GM19438 (cell line): ENCODE measurements at regions not wholly inside any gene's neighbourhood (a gene's known extent, or its start where the extent isn't known, plus 50 kb on each side); places are given as distances from the start of the nearest gene placed in this dataset.

Source experiments
- ATAC-seq: cut with Tn5 transposase; IDR thresholded peaks from one replicate; pipeline ENCODE4 v1.9.1; 2021; ENCODE audit warnings: low read depth; ENCODE audit not compliant: unreplicated experiment

DNA sequence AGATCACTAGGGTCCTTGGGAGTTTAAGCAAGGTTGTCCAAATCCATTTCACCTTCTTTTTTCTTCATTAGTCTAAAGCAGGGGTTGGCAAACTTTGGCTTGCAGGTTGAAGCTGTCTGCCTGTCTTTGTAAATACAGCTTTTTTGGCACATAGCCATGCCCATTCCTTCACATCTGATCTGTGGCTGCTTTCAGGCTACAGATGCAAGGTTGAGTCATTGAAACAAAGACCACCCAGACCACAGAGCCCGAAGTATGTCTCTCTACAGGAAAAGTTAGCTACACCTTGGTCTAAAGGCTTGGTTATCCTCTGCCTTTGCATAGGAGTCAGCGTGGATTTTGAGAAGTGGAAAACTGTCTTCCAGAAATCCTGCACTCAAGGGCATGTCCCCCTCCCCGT is 238.1 kb upstream of the STS start:
- no peak for ATAC-seq

- ATAC-seq = no peak
Measured at GRCh38 chrX:6906608-6907007, 240.9 kb upstream of the STS start.

- no peak for ATAC-seq
Measured at GRCh38 chrX:6904156-6904555, 243.4 kb upstream of the STS start.

- ATAC-seq = no peak
Measured at GRCh38 chrX:6898371-6898770, 249.1 kb upstream of the STS start.

GRCh38 chrX:6891404-6891803 is 256.1 kb upstream of the STS start:
- ATAC-seq = no peak

- ATAC-seq = no peak
Measured at GRCh38 chrX:6890544-6891261, 256.8 kb upstream of the STS start.

GRCh38 chrX:6885909-6886308 is 261.6 kb upstream of the STS start:
- no peak for ATAC-seq

- ATAC-seq = no peak
Measured at GRCh38 chrX:6885396-6885795, 262.1 kb upstream of the STS start.

GRCh38 chrX:6861456-6861855 is 286.1 kb upstream of the STS start:
- ATAC-seq = no peak

DNA sequence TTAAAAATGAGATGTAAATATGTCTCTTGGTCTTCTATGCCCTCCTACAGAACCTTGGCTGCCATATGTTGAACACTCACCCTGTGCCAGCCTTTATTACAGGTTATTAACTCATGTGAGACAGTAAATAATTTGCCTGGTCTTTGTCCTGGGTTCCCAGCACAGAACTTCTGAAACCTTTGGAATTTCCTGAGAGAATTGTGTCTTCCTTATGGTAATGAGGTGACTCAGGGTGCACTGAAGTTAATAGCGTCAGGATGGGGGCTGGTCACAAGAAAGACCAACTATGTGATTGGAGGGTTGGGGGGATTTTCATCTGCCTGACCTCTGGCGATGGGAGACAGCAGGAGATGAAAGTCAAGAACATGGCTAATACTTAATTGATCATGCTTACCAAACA is 289.8 kb upstream of the STS start:
- no peak for ATAC-seq

GRCh38 chrX:6856471-6856870 is 291.0 kb upstream of the STS start:
- ATAC-seq = no peak

GRCh38 chrX:6852869-6853268 is 294.6 kb upstream of the STS start:
- ATAC-seq = no peak

GRCh38 chrX:6852121-6852520 is 295.4 kb upstream of the STS start:
- no peak for ATAC-seq

- no peak for ATAC-seq
Measured at GRCh38 chrX:6851140-6851539, 296.4 kb upstream of the STS start.

DNA sequence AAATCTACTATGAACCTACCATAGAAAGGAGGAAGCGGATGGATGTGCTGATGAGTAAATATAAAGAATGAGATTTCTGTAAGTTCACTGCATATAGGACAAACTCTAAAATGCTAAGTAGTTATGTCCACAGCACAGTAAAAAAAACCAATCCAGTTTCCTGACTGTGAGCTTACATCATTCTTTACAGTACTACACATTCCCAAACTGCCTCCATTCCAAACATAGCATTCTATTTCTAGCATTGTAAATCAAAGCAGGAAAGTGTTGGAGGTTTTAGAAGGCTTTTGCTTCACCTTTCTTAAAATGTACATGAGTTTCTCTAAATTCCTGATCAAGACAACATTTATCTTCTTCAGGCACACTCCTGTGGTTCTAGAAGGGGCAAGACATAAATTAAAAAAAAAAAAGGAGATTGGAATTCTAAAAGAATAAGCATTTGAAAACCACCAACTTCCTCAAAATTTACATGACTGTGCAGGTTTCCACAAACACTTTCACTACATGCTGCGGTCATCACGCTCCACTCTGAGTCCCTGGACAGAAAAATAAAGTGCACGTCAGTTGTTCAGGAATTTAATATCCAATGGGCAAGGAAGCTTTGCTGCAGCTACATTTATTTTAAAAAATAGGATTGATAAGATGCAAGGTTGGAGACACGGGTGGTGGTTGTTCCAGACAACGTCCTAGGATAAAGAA is 297.6 kb upstream of the STS start:
- ATAC-seq = no peak

DNA sequence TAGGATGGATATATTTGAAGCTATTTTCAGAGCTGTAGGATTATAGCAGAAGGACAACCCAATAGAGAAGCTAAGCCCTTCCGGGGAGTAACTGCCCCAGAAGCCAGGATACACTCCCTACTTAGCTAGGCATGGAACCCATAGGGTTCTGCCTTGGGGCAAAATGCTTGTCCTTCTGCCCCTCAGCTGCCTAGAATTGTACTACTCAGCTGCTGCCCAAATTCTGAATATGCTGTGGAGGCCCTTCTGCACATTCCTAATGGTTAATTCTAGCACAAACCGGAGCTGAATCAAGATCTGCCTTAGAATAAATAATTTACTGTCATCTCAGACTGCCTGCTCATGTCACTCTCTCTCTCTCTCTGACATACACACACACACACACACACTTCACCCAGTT is 297.7 kb upstream of the VCX3A start:
- no peak for ATAC-seq

- no peak for ATAC-seq
Measured at GRCh38 chrX:6826856-6827255, 291.9 kb upstream of the VCX3A start.

DNA sequence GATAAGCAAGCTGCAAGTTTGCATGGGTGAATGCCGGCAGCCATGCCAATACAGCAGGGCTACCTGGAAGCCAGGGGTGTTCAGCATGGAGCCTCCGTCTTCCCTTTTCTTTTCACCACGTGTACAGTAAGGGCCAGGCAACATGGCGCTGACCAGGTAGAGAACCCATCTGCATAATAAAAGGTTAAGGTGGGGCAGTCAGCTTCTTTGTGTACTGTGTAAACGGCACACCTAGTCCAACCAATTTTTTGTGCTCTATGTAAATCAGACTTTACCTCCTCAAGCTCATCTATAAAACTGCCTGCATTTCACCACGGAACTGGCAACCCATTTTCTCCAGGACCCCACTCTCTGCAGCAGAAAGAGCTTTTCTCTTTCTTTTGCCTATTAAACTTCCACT is 286.8 kb upstream of the VCX3A start:
- no peak for ATAC-seq

- ATAC-seq = no peak
Measured at GRCh38 chrX:6813836-6814370, 279.0 kb upstream of the VCX3A start.

- ATAC-seq = no peak
Measured at GRCh38 chrX:6812087-6812486, 277.2 kb upstream of the VCX3A start.

- no peak for ATAC-seq
Measured at GRCh38 chrX:6810776-6811175, 275.9 kb upstream of the VCX3A start.

DNA sequence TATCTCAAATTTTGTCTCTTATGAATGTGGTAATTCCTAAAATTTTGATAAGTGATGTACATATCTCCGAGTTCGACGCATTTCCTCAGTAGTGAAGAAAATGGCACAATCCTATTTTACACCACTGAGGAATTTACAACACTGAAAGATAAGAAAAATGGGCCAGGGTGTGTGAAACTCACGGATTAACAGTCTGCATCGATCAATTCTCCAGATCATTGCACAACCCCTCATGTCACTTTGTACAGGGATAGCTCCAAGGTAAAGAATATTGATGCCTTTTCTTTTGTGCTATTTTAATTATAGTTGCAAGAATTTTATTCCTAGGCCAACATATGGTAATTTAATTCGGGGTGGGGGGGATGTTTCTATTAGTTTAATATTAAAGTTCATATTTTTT is 268.7 kb upstream of the VCX3A start:
- ATAC-seq = no peak
